ENCODE measurements at regions not wholly inside any gene's neighbourhood (a gene's known extent, or its start where the extent isn't known, plus 50 kb on each side); places are given as distances from the start of the nearest gene placed in this dataset.

DNA sequence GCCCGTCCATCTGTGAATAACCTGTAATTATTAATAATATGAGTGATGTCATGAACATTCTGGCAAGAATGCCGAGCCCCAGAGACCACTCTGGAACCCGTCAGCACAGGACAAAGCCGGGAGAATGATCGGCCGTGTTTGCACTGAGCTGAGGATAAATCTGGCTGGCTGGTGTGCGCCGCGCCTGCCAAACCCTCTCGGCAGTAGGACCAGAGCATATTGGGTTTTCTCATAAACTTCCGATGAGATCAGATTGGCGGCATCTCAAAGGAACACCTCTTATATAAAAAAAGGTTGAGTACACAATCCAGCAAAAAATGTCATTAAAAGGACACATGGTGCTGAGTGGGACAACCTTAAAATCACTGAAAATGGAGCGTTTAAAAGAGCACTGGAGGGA is 296.0 kb upstream of the MKI67 start:
- H3K27me3 ChIP-seq (ENCODE audit: control insufficient read depth in 3 of 3, insufficient read depth in 3 of 3, low read length in 2 of 3): peaks cover 2 to 5% (median 3%) of the 10 kb centered on the region in 3 donors
- no peak overlapping the region for H3K27ac ChIP-seq (ENCODE audit: low read depth in 1 of 2, low read length in 1 of 2)
- DNase-seq: no peak
- TF ChIP-seq, protein P1, sequence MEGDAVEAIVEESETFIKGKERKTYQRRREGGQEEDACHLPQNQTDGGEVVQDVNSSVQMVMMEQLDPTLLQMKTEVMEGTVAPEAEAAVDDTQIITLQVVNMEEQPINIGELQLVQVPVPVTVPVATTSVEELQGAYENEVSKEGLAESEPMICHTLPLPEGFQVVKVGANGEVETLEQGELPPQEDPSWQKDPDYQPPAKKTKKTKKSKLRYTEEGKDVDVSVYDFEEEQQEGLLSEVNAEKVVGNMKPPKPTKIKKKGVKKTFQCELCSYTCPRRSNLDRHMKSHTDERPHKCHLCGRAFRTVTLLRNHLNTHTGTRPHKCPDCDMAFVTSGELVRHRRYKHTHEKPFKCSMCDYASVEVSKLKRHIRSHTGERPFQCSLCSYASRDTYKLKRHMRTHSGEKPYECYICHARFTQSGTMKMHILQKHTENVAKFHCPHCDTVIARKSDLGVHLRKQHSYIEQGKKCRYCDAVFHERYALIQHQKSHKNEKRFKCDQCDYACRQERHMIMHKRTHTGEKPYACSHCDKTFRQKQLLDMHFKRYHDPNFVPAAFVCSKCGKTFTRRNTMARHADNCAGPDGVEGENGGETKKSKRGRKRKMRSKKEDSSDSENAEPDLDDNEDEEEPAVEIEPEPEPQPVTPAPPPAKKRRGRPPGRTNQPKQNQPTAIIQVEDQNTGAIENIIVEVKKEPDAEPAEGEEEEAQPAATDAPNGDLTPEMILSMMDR (IDR thresholded peaks at IDR 0.05; ENCODE audit: control extremely low read depth, extremely low read depth): no peak
- H3K4me3 ChIP-seq: no peak overlapping the region
- H3K4me1 ChIP-seq (ENCODE audit: control insufficient read depth in 5 of 5, insufficient read depth in 5 of 5, low read length in 5 of 5): no peaks in the 10 kb centered on the region
- H3K36me3 ChIP-seq (ENCODE audit: control insufficient read depth in 4 of 4, insufficient read depth in 4 of 4, low read length in 4 of 4): no peaks in the 10 kb centered on the region
- H3K9ac ChIP-seq (ENCODE audit: insufficient read depth in 1 of 2, low read length in 2 of 2): no peak overlapping the region
- no peak for ATAC-seq (ENCODE audit: insufficient read depth, low FRiP score)
- H3K9me3 ChIP-seq (ENCODE audit: control insufficient read depth in 4 of 4, insufficient read depth in 3 of 4, low read length in 3 of 4): peaks cover 0 to 6% (median 0%) of the 10 kb centered on the region in 4 donors
- WGBS, 2 donors: 87 to 91% methylated on average over 13 of the region's 13 CpGs

DNA sequence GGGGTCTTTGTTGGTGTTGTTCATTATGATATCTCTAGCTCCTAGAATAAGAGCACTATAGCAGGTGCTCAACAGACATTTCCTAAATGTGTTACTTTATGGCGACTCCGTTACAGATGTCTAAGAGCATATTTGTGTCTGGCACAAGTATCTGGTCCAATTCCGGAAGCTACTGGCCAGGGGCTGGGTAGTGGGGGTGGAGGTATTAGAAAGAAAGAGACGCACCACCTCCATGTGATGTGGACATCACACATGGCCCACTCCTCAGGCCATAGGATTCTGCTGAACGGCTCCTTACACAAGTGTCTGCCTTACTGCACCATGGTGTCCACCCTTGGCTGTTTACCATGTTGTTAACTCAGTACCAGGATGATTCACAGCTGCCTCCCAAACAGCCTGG is 296.8 kb upstream of the MKI67 start:
- peaks cover 0 to 6% (median 0%) of the 10 kb centered on the region in 4 donors for H3K9me3 ChIP-seq (ENCODE audit: control insufficient read depth in 4 of 4, insufficient read depth in 3 of 4, low read length in 3 of 4)
- no peaks in the 10 kb centered on the region for H3K4me1 ChIP-seq (ENCODE audit: control insufficient read depth in 5 of 5, insufficient read depth in 5 of 5, low read length in 5 of 5)
- H3K27me3 ChIP-seq (ENCODE audit: control insufficient read depth in 3 of 3, insufficient read depth in 3 of 3, low read length in 2 of 3): peaks cover 0 to 5% (median 3%) of the 10 kb centered on the region in 3 donors
- H3K36me3 ChIP-seq (ENCODE audit: control insufficient read depth in 4 of 4, insufficient read depth in 4 of 4, low read length in 4 of 4): no peaks in the 10 kb centered on the region
- no peak for ATAC-seq (ENCODE audit: insufficient read depth, low FRiP score)
- no peak overlapping the region for H3K4me3 ChIP-seq
- TF ChIP-seq, protein P1 (IDR thresholded peaks at IDR 0.05; ENCODE audit: control extremely low read depth, extremely low read depth): no peak
- DNase-seq: no peak
- 77 to 92% methylated on average over 5 of the region's 5 CpGs for WGBS, 2 donors
- H3K27ac ChIP-seq (ENCODE audit: low read depth in 1 of 2, low read length in 1 of 2): no peak overlapping the region
- H3K9ac ChIP-seq (ENCODE audit: insufficient read depth in 1 of 2, low read length in 2 of 2): no peak overlapping the region

DNA sequence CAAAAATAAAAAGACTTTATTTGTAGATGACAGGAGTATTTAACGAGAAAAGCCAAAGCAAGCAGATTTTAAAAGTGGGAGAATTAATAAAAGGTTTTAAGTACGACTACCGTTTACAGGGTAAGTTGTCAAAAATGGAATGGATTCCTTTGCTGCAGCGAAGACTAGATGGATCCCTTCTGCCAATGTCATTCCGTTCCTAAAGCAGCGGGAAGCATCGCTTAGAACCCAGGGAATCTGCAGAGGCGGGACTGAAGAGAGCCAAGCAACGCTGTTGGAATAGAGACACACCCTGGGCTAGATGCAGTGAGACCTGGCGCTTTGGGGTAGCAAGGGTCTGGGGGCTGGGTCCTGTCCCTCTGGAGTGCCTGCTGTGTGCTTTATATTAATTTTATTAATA is 303.1 kb upstream of the MKI67 start:
- H3K36me3 ChIP-seq (ENCODE audit: control insufficient read depth in 4 of 4, insufficient read depth in 4 of 4, low read length in 4 of 4): no peaks in the 10 kb centered on the region
- WGBS, 2 donors: 76 to 78% methylated on average over 10 of the region's 10 CpGs
- peaks cover 0 to 9% (median 0%) of the 10 kb centered on the region in 4 donors for H3K9me3 ChIP-seq (ENCODE audit: control insufficient read depth in 4 of 4, insufficient read depth in 3 of 4, low read length in 3 of 4)
- DNase-seq: no peak
- TF ChIP-seq, protein P1 (IDR thresholded peaks at IDR 0.05; ENCODE audit: control extremely low read depth, extremely low read depth): no peak
- no peak overlapping the region for H3K4me3 ChIP-seq
- no peaks in the 10 kb centered on the region for H3K4me1 ChIP-seq (ENCODE audit: control insufficient read depth in 5 of 5, insufficient read depth in 5 of 5, low read length in 5 of 5)
- no peak for ATAC-seq (ENCODE audit: insufficient read depth, low FRiP score)
- H3K27me3 ChIP-seq (ENCODE audit: control insufficient read depth in 3 of 3, insufficient read depth in 3 of 3, low read length in 2 of 3): peaks cover 0 to 7% (median 3%) of the 10 kb centered on the region in 3 donors
- no peak overlapping the region for H3K9ac ChIP-seq (ENCODE audit: insufficient read depth in 1 of 2, low read length in 2 of 2)
- no peak overlapping the region for H3K27ac ChIP-seq (ENCODE audit: low read depth in 1 of 2, low read length in 1 of 2)

Data from lung (tissue), 11 donors.